ENCODE measurements at regions not wholly inside any gene's neighbourhood (a gene's known extent, or its start where the extent isn't known, plus 50 kb on each side); places are given as distances from the start of the nearest gene placed in this dataset.
"Not testable (repeated sequence)": the region's sequence is repeated elsewhere in the genome, so short reads cannot be mapped to it uniquely, and the experiment has no call there.

DNA sequence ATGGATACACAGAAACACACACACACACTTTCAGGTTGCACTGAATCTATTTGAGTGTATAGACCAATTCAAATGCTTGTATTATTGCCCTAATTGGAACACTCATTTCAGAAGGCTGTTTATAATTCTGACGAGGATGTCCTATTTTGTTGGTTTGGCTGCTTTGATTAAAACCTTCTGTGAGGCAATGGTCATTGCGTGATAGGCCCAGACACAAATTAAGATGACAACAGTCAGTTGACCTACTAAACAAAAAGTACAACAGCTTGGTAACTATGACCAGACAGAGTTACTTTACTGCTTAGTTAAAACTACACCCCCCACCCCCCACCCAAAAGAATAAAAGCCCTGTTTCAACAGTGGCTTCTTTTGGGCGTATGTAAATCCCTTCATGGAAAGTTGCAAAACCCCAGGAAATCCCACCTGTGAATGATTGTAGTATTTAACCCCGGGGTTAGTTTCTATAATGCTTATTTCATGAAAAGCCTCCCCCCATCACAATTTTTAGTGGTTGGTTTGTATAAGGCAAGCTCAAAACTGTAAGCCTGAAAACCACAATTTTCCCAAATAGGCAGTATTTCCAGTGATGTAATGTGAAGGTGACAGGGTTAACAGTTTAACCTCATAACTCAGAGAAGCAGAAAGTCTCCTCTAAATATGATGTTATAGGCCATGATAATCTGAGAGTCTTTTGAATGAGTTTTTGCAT is 340.8 kb downstream of the FGF10 start:
- DNase-seq (ENCODE audit: low read depth in 2 of 2), result no peak

GRCh38 chr5:44046619-44047364 is 342.4 kb downstream of the FGF10 start:
- DNase-seq (ENCODE audit: low read depth in 2 of 2), result no peak

DNA sequence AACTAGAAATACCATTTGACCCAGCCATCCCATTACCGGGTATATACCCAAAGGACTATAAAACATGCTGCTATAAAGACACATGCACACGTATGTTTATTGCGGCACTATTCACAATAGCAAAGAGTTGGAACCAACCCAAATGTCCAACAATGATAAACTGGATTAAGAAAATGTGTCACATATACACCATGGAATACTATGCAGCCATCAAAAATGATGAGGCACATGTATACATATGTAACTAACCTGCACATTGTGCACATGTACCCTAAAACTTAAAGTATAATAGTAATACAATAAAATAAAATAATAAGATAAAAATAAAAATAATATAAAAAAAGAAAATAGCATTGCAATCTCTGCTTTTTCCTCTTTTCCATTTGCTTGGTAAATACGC is 344.7 kb downstream of the FGF10 start:
- DNase-seq (ENCODE audit: low read depth in 2 of 2), result not testable (repeated sequence)

DNA sequence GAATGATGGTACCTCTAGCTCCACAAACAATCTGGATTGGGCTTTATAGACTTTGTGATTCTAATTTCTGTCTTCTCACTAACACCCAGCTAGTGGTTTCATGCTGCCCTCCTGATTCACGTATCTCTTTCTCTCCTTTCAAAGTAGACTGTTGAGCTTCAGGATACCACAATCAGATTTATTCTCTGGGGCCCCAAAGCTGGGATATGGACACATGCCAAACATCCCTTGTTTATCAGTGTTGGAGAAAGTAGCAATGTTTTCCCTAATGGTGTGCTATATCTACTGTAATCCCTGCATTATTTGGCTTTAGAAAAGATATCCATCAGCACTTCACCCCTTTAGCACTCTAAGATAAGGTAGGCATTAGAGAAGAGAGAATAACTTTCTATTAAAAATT is 361.0 kb downstream of the FGF10 start:
- DNase-seq (ENCODE audit: low read depth in 2 of 2), result no peak

GRCh38 chr5:44022622-44023021 is 366.6 kb downstream of the FGF10 start:
- no peak for DNase-seq (ENCODE audit: low read depth in 2 of 2)

DNA sequence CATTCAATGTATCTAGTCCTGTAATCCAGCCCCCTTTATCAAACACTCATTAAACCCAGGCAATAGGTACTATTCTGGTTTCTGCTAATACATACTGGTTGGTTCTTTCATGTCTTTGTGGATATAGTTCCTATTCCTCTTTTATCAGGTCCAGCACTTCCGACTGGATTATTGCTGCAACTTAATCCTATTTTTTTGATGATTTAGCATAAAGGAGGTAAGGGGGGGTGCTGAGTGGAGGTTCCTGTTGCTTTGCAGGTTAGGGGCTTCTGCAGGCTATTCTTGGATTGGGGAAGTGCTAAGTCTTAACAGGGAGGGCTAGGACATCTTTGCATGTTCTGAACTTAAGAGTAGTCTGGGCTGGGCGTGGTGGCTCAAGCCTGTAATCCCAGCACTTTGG is 377.7 kb downstream of the FGF10 start:
- DNase-seq (ENCODE audit: low read depth in 2 of 2), result no peak

DNA sequence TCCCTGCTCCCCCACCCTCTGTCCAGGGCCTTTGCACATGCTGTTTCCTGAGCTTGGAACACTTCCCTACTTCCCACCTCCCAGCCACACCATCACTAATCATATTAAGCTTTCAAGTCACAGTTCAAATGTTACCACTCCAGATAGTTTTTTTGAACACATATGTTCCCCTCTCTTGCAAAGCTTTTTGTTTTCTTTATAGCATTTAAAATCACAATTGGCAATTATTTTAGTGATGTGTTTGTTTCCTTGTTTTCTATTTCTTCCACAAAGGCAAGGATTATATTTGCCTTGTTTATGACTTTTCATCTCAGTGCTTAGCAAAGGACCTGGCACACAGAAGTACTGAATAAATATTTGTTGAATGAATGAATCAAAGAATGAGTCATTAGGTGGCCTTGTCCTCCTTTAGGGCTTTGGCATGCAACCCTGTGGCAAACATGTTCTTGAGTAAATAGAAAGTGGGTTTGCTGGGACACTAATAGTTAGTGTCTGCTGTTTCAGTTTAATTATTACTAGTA is 386.8 kb downstream of the FGF10 start:
- DNase-seq (ENCODE audit: low read depth in 2 of 2), result no peak

DNA sequence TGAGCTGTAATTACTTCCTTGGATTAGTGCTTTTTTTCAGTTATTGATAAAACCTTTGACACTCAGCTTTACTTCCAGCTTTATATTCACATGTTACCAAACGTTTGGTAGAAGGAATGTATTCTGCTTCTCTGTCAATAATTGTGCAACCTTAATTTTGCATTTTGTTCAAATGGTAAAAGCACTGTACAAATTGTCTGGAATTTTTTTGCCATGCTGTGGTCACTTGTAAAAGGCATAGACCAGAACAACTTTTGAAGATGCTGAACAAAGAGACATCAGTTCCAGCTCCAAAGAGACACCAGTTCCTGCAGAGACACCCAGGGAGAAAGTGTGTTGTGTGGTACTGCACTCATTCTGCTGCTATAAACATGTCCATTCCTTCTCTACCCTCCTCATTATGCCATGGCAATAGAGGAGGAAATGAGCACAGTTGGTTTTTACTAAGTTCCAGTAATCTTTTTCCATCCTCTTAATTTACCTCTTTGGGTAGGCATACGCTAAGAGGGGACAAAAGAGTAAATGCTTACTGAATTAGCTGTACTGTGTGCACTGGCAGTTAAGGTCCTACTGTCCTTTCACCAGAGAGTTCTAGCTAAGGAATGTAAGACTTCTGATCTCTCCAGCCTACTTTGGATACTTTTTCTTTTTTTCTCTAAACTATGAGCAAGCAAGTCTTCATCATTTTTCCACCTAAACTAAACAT is 387.4 kb downstream of the FGF10 start:
- DNase-seq (ENCODE audit: low read depth in 2 of 2), result no peak

- no peak for DNase-seq (ENCODE audit: low read depth in 2 of 2)
These were observed 388.0 kb downstream of the FGF10 start for GRCh38 chr5:44001236-44001635.

GRCh38 chr5:43997647-43998272 is 391.5 kb downstream of the FGF10 start:
- DNase-seq (ENCODE audit: low read depth in 2 of 2), result no peak

DNA sequence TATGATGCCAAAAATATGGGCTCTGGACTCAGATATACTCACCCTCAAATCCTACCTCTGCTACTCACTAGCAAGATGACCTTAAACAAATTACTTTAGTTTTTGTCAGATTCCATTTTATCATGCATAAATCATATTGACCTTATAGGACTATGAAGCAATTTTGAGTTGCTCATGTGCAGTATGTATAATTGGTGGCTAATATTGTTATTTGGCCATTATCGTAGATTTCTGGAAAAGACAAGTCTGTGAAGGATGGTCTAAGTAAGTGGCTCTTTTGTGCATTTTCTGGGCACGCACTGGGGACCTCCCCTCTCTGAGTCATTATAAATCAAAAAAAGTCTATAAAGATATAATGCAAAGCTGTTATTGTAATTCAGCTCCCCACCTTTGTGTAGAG is 393.0 kb downstream of the FGF10 start:
- DNase-seq (ENCODE audit: low read depth in 2 of 2), result no peak

DNA sequence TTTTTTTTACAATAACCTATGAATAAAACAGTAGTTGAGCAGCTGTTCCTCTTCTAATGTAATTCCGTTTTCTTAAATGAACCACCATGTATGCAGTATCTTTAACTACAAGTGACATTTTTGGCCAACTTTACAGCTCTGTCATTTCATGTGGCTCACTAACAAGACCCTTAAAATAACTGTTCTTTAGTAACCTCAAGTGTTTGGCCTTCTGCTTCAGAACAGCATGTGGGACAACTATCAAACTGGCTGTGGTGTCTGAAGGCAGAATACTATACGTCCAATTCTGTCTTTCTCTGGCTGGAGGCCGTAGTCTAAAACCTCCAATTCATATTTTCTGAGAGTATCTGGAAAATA is 391.4 kb downstream of the NNT start:
- DNase-seq (ENCODE audit: low read depth in 2 of 2), result no peak

- no peak for DNase-seq (ENCODE audit: low read depth in 2 of 2)
These were observed 390.8 kb downstream of the NNT start for GRCh38 chr5:43993634-43994351.

DNA sequence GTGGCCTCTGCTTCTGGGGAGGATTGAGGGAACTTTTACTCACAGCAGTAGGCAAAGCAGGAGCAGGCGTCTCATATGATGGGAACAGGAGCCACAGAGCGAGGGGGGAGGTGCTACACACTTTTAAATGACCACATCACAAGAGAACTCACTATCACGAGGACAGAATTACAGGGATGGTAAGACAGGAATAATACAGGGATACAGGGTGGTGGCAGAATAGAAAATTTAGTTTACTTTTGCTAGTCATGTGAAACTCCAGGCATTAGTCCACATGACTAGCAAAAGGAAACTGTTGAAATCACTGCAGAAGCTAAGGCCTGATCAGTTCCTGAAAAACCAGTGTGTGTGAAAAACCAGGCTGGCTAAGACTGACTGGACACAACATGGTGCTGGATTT is 382.4 kb downstream of the NNT start:
- DNase-seq (ENCODE audit: low read depth in 2 of 2), result no peak

- DNase-seq (ENCODE audit: low read depth in 2 of 2), result no peak
These were observed 378.6 kb downstream of the NNT start for GRCh38 chr5:43981556-43981955.

DNA sequence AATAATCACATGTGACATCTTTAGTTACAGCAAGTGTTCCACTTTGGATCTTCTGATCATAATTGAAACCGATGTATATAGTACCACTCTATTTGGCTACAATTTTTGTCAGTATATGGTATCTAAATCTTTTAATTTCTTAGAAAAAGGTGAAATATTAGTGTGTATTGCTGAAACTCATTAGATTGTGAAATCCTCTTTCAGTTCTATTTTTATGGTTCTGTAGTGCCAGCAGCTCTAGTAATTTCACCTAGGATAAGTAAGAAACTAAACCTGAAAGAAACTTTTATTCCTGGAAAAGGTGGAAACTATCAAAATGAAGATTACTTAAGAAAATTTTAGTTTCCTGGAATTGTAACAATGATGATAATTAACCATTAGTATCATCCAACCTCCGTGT is 370.9 kb downstream of the NNT start:
- no peak for DNase-seq (ENCODE audit: low read depth in 2 of 2)

DNA sequence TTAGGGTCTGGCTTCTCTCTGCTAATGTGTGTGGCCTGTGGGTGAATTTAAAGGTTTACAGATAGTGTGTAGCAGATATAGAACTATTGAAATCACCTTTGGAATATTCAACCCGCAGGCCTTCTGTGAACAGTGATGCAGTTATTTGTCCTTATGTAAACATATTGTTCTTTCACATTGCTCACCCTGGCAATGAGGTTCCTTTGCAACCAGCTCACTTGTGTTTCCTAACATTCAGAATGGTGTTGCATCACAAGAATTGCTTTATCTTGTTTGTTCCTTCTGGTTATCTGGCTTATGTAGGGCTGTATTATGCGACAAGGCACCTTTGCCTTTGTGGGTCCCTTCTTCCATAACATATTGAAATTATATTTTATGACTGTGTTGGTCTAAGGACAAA is 370.3 kb downstream of the NNT start:
- DNase-seq (ENCODE audit: low read depth in 2 of 2), result no peak

GRCh38 chr5:43967165-43967564 is 364.2 kb downstream of the NNT start:
- DNase-seq (ENCODE audit: low read depth in 2 of 2), result no peak

- DNase-seq (ENCODE audit: low read depth in 2 of 2), result no peak
These were observed 356.2 kb downstream of the NNT start for GRCh38 chr5:43959144-43959543.

DNA sequence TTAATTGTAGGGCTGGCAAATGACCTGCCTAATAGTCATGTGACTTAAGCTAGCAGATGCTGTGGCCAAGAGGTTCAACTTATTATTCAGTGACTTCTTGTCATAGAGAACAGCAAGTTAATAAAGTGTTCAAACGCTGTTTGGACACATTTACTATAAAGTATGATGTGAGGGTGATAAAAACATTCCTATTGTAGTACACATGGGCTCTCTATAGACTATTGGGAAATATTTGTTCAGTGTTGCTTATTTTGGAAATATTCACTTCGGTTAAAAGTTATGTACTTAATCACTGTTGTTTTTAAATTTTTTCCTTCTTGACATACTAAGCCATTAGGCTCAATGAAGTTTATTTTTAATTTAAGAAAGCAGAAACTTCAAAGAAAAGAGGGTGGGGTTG is 345.0 kb downstream of the NNT start:
- DNase-seq (ENCODE audit: low read depth in 2 of 2), result no peak

GRCh38 chr5:43941806-43942205 is 338.8 kb downstream of the NNT start:
- no peak for DNase-seq (ENCODE audit: low read depth in 2 of 2)

GRCh38 chr5:43940562-43940961 is 337.6 kb downstream of the NNT start:
- no peak for DNase-seq (ENCODE audit: low read depth in 2 of 2)

All from fibroblast of skin of left quadriceps (primary cell).